Activated naive CD4-positive, alpha-beta T cell treated with anti-CD3 and anti-CD28 coated beads, Interleukin-2, amount 50 U/mL, for 72 hours (primary cell): ENCODE measurements at regions not wholly inside any gene's neighbourhood (a gene's known extent, or its start where the extent isn't known, plus 50 kb on each side); places are given as distances from the start of the nearest gene placed in this dataset.

Experiments used
- ATAC-seq, 2 donors: fragments of 150-1000 bp; cut with Tn5 transposase; 2 replicates each; pipeline ENCODE4 v1.10.0; 2021; ENCODE audit warnings: mild to moderate bottlenecking in 2 of 2, moderate library complexity in 2 of 2
- DNase-seq, 2 donors: peaks; one replicate each; pipeline ENCODE4 v3.0.0; 2021 to 2022; ENCODE audit warnings: low spot score in 2 of 2
- H3K27ac Mint-ChIP-seq, 2 donors: one replicate each; pipeline ENCODE4 v1.8.0; 2022; ENCODE audit warnings: mild to moderate bottlenecking in 2 of 2, mixed read lengths in 2 of 2
- H3K36me3 Mint-ChIP-seq, 2 donors: one replicate each; pipeline ENCODE4 v1.8.0; 2022; ENCODE audit warnings: mixed read lengths in 2 of 2
- H3K9me3 Mint-ChIP-seq, 2 donors: one replicate each; pipeline ENCODE4 v1.8.0; 2022; ENCODE audit warnings: mixed read lengths in 2 of 2

- DNase-seq (no peak), ATAC-seq (no peak)
- no peaks in the 10 kb centered on the region for H3K36me3 Mint-ChIP-seq
- H3K9me3 Mint-ChIP-seq, result no peaks in the 10 kb centered on the region
- H3K27ac Mint-ChIP-seq, result no peak overlapping the region
These were observed 361.7 kb downstream of the SNAPC1 start for GRCh38 chr14:62123961-62124360.

GRCh38 chr14:62125793-62126192 lies 363.6 kb downstream of the SNAPC1 start:
- H3K36me3 Mint-ChIP-seq, result no peaks in the 10 kb centered on the region
- H3K9me3 Mint-ChIP-seq, result no peaks in the 10 kb centered on the region
- no peak for ATAC-seq
- H3K27ac Mint-ChIP-seq, result no peak overlapping the region
- DNase-seq, result no peak

GRCh38 chr14:62126879-62127478 lies 364.8 kb downstream of the SNAPC1 start:
- H3K9me3 Mint-ChIP-seq, result no peaks in the 10 kb centered on the region
- no peak overlapping the region for H3K27ac Mint-ChIP-seq
- DNase-seq, result peak in 1 of 2 donors; percentile 14
- peak; percentile 59 to 71 for ATAC-seq
- no peaks in the 10 kb centered on the region for H3K36me3 Mint-ChIP-seq

- Mint-ChIP-seq H3K36me3 (no peaks in the 10 kb centered on the region), H3K9me3 (no peaks in the 10 kb centered on the region), H3K27ac (no peak overlapping the region)
- no peak for DNase-seq
- ATAC-seq, result no peak
These were observed 368.2 kb downstream of the SNAPC1 start for GRCh38 chr14:62130441-62130840.

GRCh38 chr14:62133776-62134550 lies 371.7 kb downstream of the SNAPC1 start:
- no peaks in the 10 kb centered on the region for H3K36me3 Mint-ChIP-seq
- H3K9me3 Mint-ChIP-seq, result no peaks in the 10 kb centered on the region
- no peak overlapping the region for H3K27ac Mint-ChIP-seq
- DNase-seq, result no peak
- no peak for ATAC-seq

- H3K27ac Mint-ChIP-seq, result no peak overlapping the region
- H3K36me3 Mint-ChIP-seq, result no peaks in the 10 kb centered on the region
- ATAC-seq, result no peak
- no peaks in the 10 kb centered on the region for H3K9me3 Mint-ChIP-seq
- no peak for DNase-seq
These were observed 376.4 kb downstream of the SNAPC1 start for GRCh38 chr14:62138593-62138992.

GRCh38 chr14:62141139-62141538 lies 378.9 kb downstream of the SNAPC1 start:
- no peak overlapping the region for H3K27ac Mint-ChIP-seq
- no peaks in the 10 kb centered on the region for H3K36me3 Mint-ChIP-seq
- no peaks in the 10 kb centered on the region for H3K9me3 Mint-ChIP-seq
- ATAC-seq, result no peak
- no peak for DNase-seq

- Mint-ChIP-seq H3K9me3 (peaks cover 5 to 15% of the 10 kb centered on the region in 2 donors), H3K36me3 (peaks cover 7 to 10% of the 10 kb centered on the region in 2 donors), H3K27ac (no peak overlapping the region)
- DNase-seq (no peak), ATAC-seq (no peak)
These were observed 381.0 kb downstream of the SNAPC1 start for GRCh38 chr14:62143245-62143644.

GRCh38 chr14:62144863-62145262 lies 382.6 kb downstream of the SNAPC1 start:
- ATAC-seq (no peak), DNase-seq (no peak)
- H3K9me3 Mint-ChIP-seq, result peaks cover 5 to 16% of the 10 kb centered on the region in 2 donors
- no peak overlapping the region for H3K27ac Mint-ChIP-seq
- peaks cover 7 to 10% of the 10 kb centered on the region in 2 donors for H3K36me3 Mint-ChIP-seq

GRCh38 chr14:62146030-62146429 lies 383.8 kb downstream of the SNAPC1 start:
- DNase-seq, result no peak
- Mint-ChIP-seq H3K9me3 (peaks cover 5 to 16% of the 10 kb centered on the region in 2 donors), H3K36me3 (peaks cover 7 to 10% of the 10 kb centered on the region in 2 donors), H3K27ac (no peak overlapping the region)
- ATAC-seq, result no peak

- ATAC-seq (no peak), DNase-seq (no peak)
- no peak overlapping the region for H3K27ac Mint-ChIP-seq
- no peaks in the 10 kb centered on the region for H3K36me3 Mint-ChIP-seq
- H3K9me3 Mint-ChIP-seq, result no peaks in the 10 kb centered on the region
These were observed 393.8 kb downstream of the SNAPC1 start for GRCh38 chr14:62156052-62156451.

- no peaks in the 10 kb centered on the region for H3K36me3 Mint-ChIP-seq
- no peak for DNase-seq
- no peaks in the 10 kb centered on the region for H3K9me3 Mint-ChIP-seq
- ATAC-seq, result no peak
- no peak overlapping the region for H3K27ac Mint-ChIP-seq
These were observed 396.6 kb downstream of the SNAPC1 start for GRCh38 chr14:62158779-62159178.

- no peak for ATAC-seq
- no peak for DNase-seq
- no peak overlapping the region for H3K27ac Mint-ChIP-seq
These were observed 397.1 kb downstream of the SNAPC1 start for GRCh38 chr14:62159314-62159713.

GRCh38 chr14:62162998-62163589 lies 400.9 kb downstream of the SNAPC1 start:
- H3K36me3 Mint-ChIP-seq, result no peaks in the 10 kb centered on the region
- ATAC-seq, result peak in 1 of 2 donors; percentile 47
- H3K9me3 Mint-ChIP-seq, result no peaks in the 10 kb centered on the region
- DNase-seq, result no peak
- no peak overlapping the region for H3K27ac Mint-ChIP-seq

More at GRCh38 chr14:62159314-62159713, 397.1 kb downstream of the SNAPC1 start:
- Mint-ChIP-seq H3K36me3 (no peaks in the 10 kb centered on the region), H3K9me3 (no peaks in the 10 kb centered on the region)

- DNase-seq, result no peak
- no peak overlapping the region for H3K27ac Mint-ChIP-seq
These were observed 406.4 kb downstream of the SNAPC1 start for GRCh38 chr14:62168564-62169155.

GRCh38 chr14:62179367-62180018 lies 417.3 kb downstream of the SNAPC1 start:
- H3K27ac Mint-ChIP-seq, result no peak overlapping the region
- DNase-seq (peak in 1 of 2 donors; percentile 18), ATAC-seq (peak in 1 of 2 donors; percentile 56)
- no peaks in the 10 kb centered on the region for H3K36me3 Mint-ChIP-seq
- no peaks in the 10 kb centered on the region for H3K9me3 Mint-ChIP-seq

More at GRCh38 chr14:62168564-62169155, 406.4 kb downstream of the SNAPC1 start:
- no peaks in the 10 kb centered on the region for H3K36me3 Mint-ChIP-seq
- ATAC-seq, result no peak
- no peaks in the 10 kb centered on the region for H3K9me3 Mint-ChIP-seq

GRCh38 chr14:62181591-62181990 lies 419.4 kb downstream of the SNAPC1 start:
- ATAC-seq (no peak), DNase-seq (no peak)
- H3K9me3 Mint-ChIP-seq, result no peaks in the 10 kb centered on the region

More at GRCh38 chr14:62181591-62181990, 419.4 kb downstream of the SNAPC1 start:
- no peak overlapping the region for H3K27ac Mint-ChIP-seq
- no peaks in the 10 kb centered on the region for H3K36me3 Mint-ChIP-seq
